Loucy (cell line): ENCODE measurements at regions not wholly inside any gene's neighbourhood (a gene's known extent, or its start where the extent isn't known, plus 50 kb on each side); places are given as distances from the start of the nearest gene placed in this dataset.

Source experiments
- H2AFZ ChIP-seq: fragments of 200-600 bp; sonication (generic); 2 replicates; pipeline ENCODE4 v1.6.0; 2016; ENCODE audit warnings: antibody characterized with exemption, mild to moderate bottlenecking, low read length, moderate library complexity
- H3F3A ChIP-seq: fragments of 200-600 bp; 2 replicates; pipeline ENCODE4 v1.6.0; 2016; ENCODE audit warnings: antibody characterized with exemption, low read depth, mild to moderate bottlenecking
- H3K27me3 ChIP-seq: fragments of 200-600 bp; sonication (generic); 2 replicates; pipeline ENCODE4 v1.6.1; 2014; ENCODE audit warnings: low read length, mild to moderate bottlenecking; ENCODE audit not compliant: insufficient read depth, poor library complexity, severe bottlenecking
- H3K36me3 ChIP-seq: fragments of 200-600 bp; sonication (generic); 2 replicates; pipeline ENCODE4 v1.6.1; 2016; ENCODE audit warnings: low read length; ENCODE audit not compliant: insufficient read depth
- H3K4me1 ChIP-seq: fragments of 200-600 bp; sonication (generic); 2 replicates; pipeline ENCODE4 v1.5.1; 2014; ENCODE audit warnings: low read length, mild to moderate bottlenecking; ENCODE audit not compliant: insufficient read depth, poor library complexity, severe bottlenecking
- H3K4me2 ChIP-seq: fragments of 200-600 bp; sonication (generic); 2 replicates; pipeline ENCODE4 v1.6.0; 2014; ENCODE audit warnings: antibody characterized with exemption, low read length, low read depth, mild to moderate bottlenecking; ENCODE audit not compliant: poor library complexity, severe bottlenecking
- H3K4me3 ChIP-seq: fragments of 200-600 bp; sonication (generic); 2 replicates; pipeline ENCODE4 v1.5.1; 2014; ENCODE audit warnings: low read length, mild to moderate bottlenecking, mixed read lengths; ENCODE audit not compliant: poor library complexity, severe bottlenecking
- H3K79me2 ChIP-seq: fragments of 200-600 bp; sonication (generic); 2 replicates; pipeline ENCODE4 v1.6.1; 2014; ENCODE audit warnings: low read length; ENCODE audit not compliant: insufficient read depth
- H3K9ac ChIP-seq: fragments of 200-600 bp; sonication (generic); 2 replicates; pipeline ENCODE4 v1.6.0; 2014; ENCODE audit warnings: mild to moderate bottlenecking, low read depth, low read length, moderate library complexity; ENCODE audit not compliant: poor library complexity, severe bottlenecking
- H3K9me2 ChIP-seq: fragments of 200-600 bp; sonication (generic); replicated peaks from 2 replicates; pipeline ENCODE4 v1.6.1; 2016; ENCODE audit warnings: low read depth, low read length, mixed read lengths
- H3K9me3 ChIP-seq: fragments of 200-600 bp; sonication (generic); 2 replicates; pipeline ENCODE4 v1.6.1; 2014; ENCODE audit warnings: mild to moderate bottlenecking, antibody characterized with exemption, low read length, low read depth; ENCODE audit not compliant: insufficient read depth
- H4K20me1 ChIP-seq: fragments of 200-600 bp; sonication (generic); 2 replicates; pipeline ENCODE4 v1.6.0; 2014; ENCODE audit warnings: antibody characterized with exemption, low read length, mild to moderate bottlenecking; ENCODE audit not compliant: insufficient read depth, poor library complexity, severe bottlenecking
- EZH2phosphoT487 ChIP-seq: fragments of 200-600 bp; IDR thresholded peaks from 2 replicates; pipeline ENCODE4 v1.6.1; 2018; ENCODE audit warnings: antibody characterized with exemption, mild to moderate bottlenecking, moderate library complexity, borderline replicate concordance
- TF ChIP-seq, protein P1 (sequence below): fragments of 200-600 bp; sonication (generic); conservative IDR thresholded peaks from 2 replicates; pipeline ENCODE4 v1.5.1; 2014; ENCODE audit warnings: mild to moderate bottlenecking, antibody characterized with exemption, low read length

DNA sequence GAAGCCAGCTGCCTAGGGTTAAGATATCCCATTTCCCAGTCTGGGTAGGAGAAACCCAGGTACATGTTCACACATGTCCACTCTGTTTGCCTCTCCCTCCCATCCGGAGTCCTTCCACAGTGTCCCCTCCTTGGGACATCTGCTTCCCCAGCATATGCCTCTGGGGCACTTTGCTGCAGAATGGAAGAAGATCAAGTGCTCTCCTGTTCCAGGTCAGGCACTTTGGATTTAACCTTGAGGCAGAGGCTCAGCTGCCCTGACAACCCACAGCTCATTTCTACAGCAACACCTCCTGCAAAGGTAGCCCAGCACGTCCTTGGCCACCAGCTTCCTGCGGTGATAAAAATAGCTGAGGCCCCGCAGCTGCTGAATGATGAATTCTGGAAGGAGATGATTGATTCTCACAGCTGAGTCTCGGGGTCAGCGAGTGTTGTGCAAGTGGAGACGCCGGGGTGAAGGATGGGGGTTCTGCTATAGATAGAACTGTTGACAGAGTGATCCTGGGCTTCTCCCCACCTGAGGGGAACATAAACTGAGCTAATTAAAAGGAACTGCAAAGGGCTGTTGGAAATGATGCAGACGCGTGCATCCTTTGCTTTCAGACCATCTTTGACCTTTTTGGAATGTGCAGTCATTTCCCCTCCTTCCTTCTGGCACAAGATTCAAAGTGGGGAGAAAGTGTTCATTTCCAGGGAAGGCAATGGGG is 145.0 kb downstream of the SLC38A6 start:
- H3K36me3 ChIP-seq = no peaks in the 10 kb centered on the region
- peak overlapping the region; percentile 15 for H3K9ac ChIP-seq
- no peaks in the 10 kb centered on the region for H3K79me2 ChIP-seq
- peak overlapping the region; percentile 32; the same call in 1 of the 2 replicates for H2AFZ ChIP-seq
- H4K20me1 ChIP-seq = no peaks in the 10 kb centered on the region
- no peaks in the 10 kb centered on the region for H3K9me3 ChIP-seq
- peaks cover 32% of the 10 kb centered on the region for H3K4me1 ChIP-seq
- no peak overlapping the region for H3K4me3 ChIP-seq
- no peaks in the 10 kb centered on the region for H3F3A ChIP-seq
- H3K9me2 ChIP-seq = no peaks in the 10 kb centered on the region
- TF ChIP-seq, protein P1, sequence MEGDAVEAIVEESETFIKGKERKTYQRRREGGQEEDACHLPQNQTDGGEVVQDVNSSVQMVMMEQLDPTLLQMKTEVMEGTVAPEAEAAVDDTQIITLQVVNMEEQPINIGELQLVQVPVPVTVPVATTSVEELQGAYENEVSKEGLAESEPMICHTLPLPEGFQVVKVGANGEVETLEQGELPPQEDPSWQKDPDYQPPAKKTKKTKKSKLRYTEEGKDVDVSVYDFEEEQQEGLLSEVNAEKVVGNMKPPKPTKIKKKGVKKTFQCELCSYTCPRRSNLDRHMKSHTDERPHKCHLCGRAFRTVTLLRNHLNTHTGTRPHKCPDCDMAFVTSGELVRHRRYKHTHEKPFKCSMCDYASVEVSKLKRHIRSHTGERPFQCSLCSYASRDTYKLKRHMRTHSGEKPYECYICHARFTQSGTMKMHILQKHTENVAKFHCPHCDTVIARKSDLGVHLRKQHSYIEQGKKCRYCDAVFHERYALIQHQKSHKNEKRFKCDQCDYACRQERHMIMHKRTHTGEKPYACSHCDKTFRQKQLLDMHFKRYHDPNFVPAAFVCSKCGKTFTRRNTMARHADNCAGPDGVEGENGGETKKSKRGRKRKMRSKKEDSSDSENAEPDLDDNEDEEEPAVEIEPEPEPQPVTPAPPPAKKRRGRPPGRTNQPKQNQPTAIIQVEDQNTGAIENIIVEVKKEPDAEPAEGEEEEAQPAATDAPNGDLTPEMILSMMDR = no peak
- TF ChIP-seq EZH2phosphoT487 = no peak
- H3K4me2 ChIP-seq = peak overlapping the region; percentile 23
- H3K27me3 ChIP-seq = no peaks in the 10 kb centered on the region

DNA sequence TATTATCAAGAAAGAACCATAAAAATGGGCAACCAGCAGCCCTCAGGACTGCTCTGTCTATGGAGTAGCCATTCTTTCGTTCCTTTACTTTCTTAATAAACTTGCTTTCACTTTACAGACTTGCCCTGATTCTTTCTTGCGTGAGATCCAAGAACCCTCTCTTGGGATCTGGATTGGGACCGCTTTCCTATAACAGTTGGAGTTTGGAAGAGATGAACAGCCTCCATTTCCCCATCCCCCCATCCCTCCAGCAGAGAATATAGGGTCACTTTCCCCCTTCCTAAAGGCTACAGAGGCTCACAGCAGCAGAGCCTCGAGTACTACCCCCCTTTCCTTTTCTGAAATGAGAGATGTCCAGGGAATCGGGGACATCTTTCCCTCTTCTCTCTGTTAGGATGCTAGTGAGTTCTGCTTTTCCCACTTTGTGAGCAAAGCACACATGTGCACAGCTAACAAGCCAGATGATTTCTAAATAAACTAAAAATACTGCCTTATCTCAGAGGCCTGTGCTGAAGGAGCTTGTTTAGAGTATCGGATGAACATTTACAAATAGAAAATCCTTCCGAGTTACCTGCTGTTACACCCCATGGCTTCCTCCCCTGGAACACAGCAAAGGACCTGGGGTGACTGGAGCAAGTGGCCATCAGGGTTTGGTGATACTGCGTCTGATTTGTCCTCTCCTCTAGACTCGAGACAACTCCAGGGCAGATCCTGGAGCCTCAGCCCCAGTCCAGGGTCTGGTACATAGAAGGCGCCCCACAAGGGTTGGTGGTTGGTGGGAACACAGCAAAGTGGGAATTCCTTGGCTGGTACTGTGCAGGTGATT is 144.2 kb downstream of the SLC38A6 start:
- H3K9me2 ChIP-seq = no peaks in the 10 kb centered on the region
- no peaks in the 10 kb centered on the region for H3K36me3 ChIP-seq
- TF ChIP-seq, protein P1 = no peak
- no peak for TF ChIP-seq EZH2phosphoT487
- H3F3A ChIP-seq = no peaks in the 10 kb centered on the region
- H4K20me1 ChIP-seq = no peaks in the 10 kb centered on the region
- no peaks in the 10 kb centered on the region for H3K79me2 ChIP-seq
- no peak overlapping the region for H3K4me2 ChIP-seq
- H3K4me3 ChIP-seq = no peak overlapping the region
- no peaks in the 10 kb centered on the region for H3K27me3 ChIP-seq
- H3K9me3 ChIP-seq = no peaks in the 10 kb centered on the region
- H2AFZ ChIP-seq = no peak overlapping the region
- H3K9ac ChIP-seq = peak overlapping the region; percentile 15
- H3K4me1 ChIP-seq = peaks cover 32% of the 10 kb centered on the region

DNA sequence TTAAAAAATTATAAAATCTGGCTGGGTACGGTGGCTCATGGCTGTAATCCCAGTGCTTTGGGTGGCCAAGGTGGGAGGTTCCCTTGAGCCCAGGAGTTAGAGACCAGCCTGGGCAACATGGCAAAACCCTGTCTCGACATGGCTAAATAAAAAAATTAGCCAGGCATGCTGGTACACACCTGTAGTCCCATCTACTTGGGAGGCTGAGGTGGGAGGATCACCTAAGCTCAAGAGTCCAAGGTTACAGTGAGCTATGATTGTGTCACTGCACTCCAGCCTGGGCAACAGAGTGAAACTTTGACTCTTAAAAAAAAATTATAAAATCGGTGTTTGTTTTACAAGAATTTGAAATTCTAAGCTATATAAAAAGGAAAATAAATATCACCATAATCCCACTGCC is 141.8 kb downstream of the SLC38A6 start:
- Histone ChIP-seq H3K79me2 (no peaks in the 10 kb centered on the region), H3K4me1 (peaks cover 17% of the 10 kb centered on the region), H3K9me3 (no peaks in the 10 kb centered on the region)

More for the DNA sequence above, 141.8 kb downstream of the SLC38A6 start:
- Histone ChIP-seq H3K4me3 (no peak overlapping the region), H3F3A (no peaks in the 10 kb centered on the region), H3K9ac (no peak overlapping the region), H3K9me2 (no peaks in the 10 kb centered on the region), H2AFZ (no peak overlapping the region), H4K20me1 (no peaks in the 10 kb centered on the region), H3K27me3 (no peaks in the 10 kb centered on the region), H3K4me2 (no peak overlapping the region), H3K36me3 (no peaks in the 10 kb centered on the region)
- TF ChIP-seq, protein P1 = no peak
- TF ChIP-seq EZH2phosphoT487 = no peak
